ENCODE measurements at regions not wholly inside any gene's neighbourhood (a gene's known extent, or its start where the extent isn't known, plus 50 kb on each side); places are given as distances from the start of the nearest gene placed in this dataset.

DNA sequence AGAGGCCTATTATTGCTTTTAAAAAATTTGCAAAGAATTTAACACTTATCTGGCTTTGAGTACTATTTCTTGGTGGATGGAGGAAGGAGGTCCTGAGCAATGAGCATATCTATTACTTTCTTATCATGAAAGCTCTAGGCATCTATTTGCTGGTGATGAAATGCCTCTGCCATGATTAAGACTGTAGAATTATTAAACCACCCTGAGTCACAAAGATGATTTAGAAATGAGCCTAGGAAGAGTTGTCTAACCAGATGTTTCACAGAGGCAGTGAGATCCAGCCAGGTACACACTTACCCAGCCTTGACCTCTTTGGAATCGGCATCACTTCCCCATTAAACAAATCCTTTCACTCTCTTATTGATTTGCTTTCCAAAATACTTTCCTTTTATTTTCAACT, 304.4 kb upstream of the KIF2A start:
- TF ChIP-seq, protein P1, sequence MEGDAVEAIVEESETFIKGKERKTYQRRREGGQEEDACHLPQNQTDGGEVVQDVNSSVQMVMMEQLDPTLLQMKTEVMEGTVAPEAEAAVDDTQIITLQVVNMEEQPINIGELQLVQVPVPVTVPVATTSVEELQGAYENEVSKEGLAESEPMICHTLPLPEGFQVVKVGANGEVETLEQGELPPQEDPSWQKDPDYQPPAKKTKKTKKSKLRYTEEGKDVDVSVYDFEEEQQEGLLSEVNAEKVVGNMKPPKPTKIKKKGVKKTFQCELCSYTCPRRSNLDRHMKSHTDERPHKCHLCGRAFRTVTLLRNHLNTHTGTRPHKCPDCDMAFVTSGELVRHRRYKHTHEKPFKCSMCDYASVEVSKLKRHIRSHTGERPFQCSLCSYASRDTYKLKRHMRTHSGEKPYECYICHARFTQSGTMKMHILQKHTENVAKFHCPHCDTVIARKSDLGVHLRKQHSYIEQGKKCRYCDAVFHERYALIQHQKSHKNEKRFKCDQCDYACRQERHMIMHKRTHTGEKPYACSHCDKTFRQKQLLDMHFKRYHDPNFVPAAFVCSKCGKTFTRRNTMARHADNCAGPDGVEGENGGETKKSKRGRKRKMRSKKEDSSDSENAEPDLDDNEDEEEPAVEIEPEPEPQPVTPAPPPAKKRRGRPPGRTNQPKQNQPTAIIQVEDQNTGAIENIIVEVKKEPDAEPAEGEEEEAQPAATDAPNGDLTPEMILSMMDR (IDR thresholded peaks at IDR 0.05; ENCODE audit: insufficient read depth, missing control alignments), result no peak
- DNase-seq (ENCODE audit: insufficient read length, low spot score) (no peak), FAIRE-seq (no peak)

DNA sequence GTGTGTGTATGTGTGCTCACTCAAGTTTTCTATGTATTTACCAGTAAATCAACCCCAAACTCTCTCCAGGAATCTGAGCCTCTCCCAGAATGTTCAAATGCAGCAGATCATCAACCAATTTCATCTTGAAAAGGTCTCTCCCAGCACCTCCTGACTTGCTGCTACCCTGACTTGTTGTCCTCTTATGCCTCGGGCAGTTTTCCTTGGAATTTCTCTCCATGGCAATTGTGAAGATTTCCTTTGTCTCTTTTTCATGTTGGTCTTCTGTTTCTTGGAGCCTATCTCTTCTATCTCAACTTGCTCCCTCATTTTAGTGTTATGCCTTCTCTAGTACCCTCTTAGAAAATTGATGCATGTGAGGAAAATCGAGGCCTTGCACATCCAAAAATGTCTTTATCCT, 303.6 kb upstream of the KIF2A start:
- no peak for FAIRE-seq
- no peak for DNase-seq (ENCODE audit: insufficient read length, low spot score)
- TF ChIP-seq, protein P1 (IDR thresholded peaks at IDR 0.05; ENCODE audit: insufficient read depth, missing control alignments), result no peak

DNA sequence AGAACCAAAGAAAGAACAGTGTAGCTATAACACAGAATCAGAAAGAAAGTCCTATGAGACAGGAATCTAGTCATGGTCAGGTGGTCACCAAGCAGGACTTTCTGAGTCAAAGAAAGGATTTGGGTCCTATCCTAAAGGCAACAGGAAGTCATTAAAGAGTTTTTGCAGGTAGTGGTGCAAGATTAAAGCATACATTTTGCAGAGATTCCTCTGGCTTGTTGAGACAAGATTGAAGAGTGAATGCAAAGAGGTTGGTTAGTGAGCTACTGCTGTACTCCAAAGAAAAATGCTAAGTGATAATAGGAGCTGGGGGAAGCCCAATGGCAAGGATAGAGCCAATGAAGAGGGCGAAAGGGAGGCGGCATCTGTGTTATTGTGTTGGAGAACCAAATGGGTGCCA, 300.5 kb upstream of the KIF2A start:
- TF ChIP-seq, protein P1 (IDR thresholded peaks at IDR 0.05; ENCODE audit: insufficient read depth, missing control alignments), result no peak
- no peak for DNase-seq (ENCODE audit: insufficient read length, low spot score)
- FAIRE-seq, result no peak

DNA sequence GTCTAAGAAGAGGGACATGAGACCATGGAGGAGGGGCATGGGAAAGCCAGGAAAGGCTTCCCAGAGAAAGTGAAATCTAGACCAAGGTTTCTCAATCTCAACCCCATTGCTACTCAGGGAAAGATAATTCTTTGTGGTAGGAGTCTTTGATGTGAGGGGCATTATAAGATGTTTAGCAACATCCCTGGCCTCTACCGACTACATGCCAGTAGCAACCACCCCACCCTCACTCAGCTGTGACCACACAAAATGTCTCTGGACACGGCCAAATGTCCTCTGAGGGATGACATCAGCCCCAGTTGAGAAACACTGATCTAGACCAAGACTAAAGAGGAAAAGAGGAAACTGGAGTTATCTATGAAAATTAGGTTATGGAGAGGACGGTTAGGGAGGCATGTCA, 298.5 kb upstream of the KIF2A start:
- DNase-seq (ENCODE audit: insufficient read length, low spot score) (no peak), FAIRE-seq (no peak)
- TF ChIP-seq, protein P1 (IDR thresholded peaks at IDR 0.05; ENCODE audit: insufficient read depth, missing control alignments), result no peak

DNA sequence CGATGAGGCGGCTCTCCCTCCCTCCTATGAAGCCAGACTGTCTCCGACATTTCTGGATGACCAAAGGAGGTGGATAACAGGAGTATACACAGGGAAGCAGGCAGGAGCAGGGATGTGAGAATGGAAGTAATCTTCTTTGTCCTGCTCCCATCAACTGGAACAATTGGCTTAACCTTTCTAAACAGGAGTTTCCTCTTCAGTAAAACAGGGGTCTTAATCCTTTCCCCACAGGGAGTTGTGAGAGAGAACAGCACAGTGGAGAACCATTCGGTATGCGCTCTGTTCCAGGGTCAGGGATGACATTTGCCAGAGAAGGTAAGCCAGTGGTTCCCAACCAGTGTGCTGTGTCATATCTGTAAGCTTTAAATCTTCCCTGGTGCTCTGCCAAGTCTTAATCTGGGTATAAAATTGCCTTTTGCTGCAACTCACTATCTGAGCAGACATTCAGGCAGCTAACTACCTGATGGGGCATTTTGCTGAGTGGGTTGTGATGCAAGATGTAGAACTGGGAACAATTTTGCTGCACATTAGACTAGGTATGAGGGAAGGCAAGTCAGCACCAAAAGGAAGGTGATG, 294.8 kb upstream of the KIF2A start:
- FAIRE-seq (no peak), DNase-seq (ENCODE audit: insufficient read length, low spot score) (no peak)
- TF ChIP-seq, protein P1 (IDR thresholded peaks at IDR 0.05; ENCODE audit: insufficient read depth, missing control alignments), result no peak

DNA sequence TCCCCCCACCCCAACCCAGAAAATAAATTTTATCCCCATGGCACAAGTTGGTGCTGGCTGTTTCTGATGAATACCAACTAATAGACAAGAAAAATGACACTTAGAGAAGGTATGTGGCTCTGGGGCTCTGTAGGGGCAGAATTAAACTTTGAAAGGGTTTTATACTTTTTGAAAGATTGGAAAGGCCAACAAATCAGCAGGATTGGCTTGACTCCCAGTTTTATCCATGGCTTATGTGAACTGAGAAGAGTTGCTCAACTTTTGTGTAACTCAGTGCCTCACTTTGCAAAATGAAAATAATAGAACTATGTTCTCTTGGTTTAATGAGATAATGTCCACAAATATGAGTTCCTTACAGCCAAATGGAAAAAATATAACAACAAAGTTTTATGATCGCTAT, 288.9 kb upstream of the KIF2A start:
- TF ChIP-seq, protein P1 (IDR thresholded peaks at IDR 0.05; ENCODE audit: insufficient read depth, missing control alignments), result no peak
- no peak for DNase-seq (ENCODE audit: insufficient read length, low spot score)
- FAIRE-seq, result no peak

DNA sequence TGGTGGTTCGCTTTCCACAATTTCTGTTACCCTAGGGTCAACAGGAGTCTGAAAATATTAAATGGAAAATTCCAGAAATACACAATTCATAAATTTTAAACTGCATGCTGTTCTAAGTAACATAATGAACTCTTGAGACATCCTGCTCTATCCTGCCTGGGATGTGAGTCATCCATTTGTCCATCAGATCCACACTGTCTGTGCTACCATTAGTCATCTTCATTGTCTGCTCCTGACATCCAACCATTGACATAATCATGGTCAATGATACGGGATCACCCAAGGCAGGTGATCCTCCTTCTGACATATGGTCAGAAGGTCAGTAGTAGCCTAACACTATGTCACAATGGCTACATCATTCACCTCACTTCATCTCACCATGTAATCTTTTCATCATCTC, 276.7 kb upstream of the KIF2A start:
- FAIRE-seq (no peak), DNase-seq (ENCODE audit: insufficient read length, low spot score) (no peak)
- TF ChIP-seq, protein P1 (IDR thresholded peaks at IDR 0.05; ENCODE audit: insufficient read depth, missing control alignments), result no peak
